GM23338 (cell line): ENCODE measurements at regions not wholly inside any gene's neighbourhood (a gene's known extent, or its start where the extent isn't known, plus 50 kb on each side); places are given as distances from the start of the nearest gene placed in this dataset.

Source experiments
- JUNB ChIP-seq: IDR thresholded peaks from one replicate; pipeline ENCODE4 v1.6.1; 2016; ENCODE audit warnings: antibody characterized with exemption; ENCODE audit not compliant: unreplicated experiment
- STAT1 ChIP-seq: IDR thresholded peaks from one replicate; pipeline ENCODE4 v1.6.1; 2016; ENCODE audit warnings: antibody characterized with exemption; ENCODE audit not compliant: unreplicated experiment
- ZNF114 ChIP-seq: fragments of 250-450 bp; sonication (Bioruptor Pico); IDR thresholded peaks from 2 replicates; pipeline ENCODE4 v1.5.0; 2020; ENCODE audit warnings: mild to moderate bottlenecking, moderate library complexity
- ZNF331 ChIP-seq: fragments of 250-450 bp; sonication (Bioruptor Pico); IDR thresholded peaks from 2 replicates; pipeline ENCODE4 v1.5.0; 2020; ENCODE audit warnings: low read depth, mild to moderate bottlenecking, moderate library complexity
- TF ChIP-seq, protein P1 (sequence below): fragments of 250-450 bp; sonication (Bioruptor Pico); IDR thresholded peaks from 2 replicates; pipeline ENCODE4 v1.5.0; 2020; ENCODE audit warnings: mild to moderate bottlenecking, moderate library complexity
- TF ChIP-seq, protein P2 (sequence below): IDR thresholded peaks from 2 replicates; pipeline ENCODE4 v1.6.1; 2016; ENCODE audit warnings: antibody characterized with exemption
- TF ChIP-seq, protein P3 (sequence below): IDR thresholded peaks from one replicate; pipeline ENCODE4 v1.6.1; 2018; ENCODE audit warnings: antibody characterized with exemption; ENCODE audit not compliant: unreplicated experiment

DNA sequence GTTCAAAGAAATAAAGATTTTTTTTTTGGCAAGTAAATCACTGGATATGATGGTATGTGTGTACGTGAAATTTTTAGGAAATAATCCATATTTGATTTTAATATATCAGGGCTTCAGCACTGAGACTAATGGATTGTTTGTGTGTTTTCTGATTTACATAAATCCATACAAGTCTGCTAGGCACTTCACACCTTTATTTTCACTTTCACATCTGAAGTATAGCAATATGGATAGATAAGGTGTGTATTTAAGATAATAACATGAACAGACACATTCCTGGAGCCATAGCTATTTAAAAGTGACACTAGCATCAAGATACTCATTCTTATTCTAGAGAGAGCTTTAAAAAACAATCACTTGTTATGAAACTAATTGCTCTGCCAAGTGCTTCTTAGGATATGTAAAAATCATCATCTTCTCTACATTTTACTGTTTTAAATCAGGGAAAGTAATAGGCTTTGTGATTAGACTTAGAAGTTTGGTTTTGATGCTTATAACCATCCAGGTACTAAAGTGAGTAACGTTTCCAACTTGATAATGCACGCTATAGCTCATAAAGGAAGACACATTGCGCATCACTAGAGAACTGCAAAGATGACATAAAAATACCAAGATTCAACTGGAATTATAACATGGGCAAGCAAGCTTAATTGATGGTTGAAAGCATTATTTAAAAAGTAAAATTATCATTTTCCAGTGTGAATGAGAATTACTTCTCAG, 208.9 kb downstream of the ZEB2 start (continued):
- TF ChIP-seq, protein P1, sequence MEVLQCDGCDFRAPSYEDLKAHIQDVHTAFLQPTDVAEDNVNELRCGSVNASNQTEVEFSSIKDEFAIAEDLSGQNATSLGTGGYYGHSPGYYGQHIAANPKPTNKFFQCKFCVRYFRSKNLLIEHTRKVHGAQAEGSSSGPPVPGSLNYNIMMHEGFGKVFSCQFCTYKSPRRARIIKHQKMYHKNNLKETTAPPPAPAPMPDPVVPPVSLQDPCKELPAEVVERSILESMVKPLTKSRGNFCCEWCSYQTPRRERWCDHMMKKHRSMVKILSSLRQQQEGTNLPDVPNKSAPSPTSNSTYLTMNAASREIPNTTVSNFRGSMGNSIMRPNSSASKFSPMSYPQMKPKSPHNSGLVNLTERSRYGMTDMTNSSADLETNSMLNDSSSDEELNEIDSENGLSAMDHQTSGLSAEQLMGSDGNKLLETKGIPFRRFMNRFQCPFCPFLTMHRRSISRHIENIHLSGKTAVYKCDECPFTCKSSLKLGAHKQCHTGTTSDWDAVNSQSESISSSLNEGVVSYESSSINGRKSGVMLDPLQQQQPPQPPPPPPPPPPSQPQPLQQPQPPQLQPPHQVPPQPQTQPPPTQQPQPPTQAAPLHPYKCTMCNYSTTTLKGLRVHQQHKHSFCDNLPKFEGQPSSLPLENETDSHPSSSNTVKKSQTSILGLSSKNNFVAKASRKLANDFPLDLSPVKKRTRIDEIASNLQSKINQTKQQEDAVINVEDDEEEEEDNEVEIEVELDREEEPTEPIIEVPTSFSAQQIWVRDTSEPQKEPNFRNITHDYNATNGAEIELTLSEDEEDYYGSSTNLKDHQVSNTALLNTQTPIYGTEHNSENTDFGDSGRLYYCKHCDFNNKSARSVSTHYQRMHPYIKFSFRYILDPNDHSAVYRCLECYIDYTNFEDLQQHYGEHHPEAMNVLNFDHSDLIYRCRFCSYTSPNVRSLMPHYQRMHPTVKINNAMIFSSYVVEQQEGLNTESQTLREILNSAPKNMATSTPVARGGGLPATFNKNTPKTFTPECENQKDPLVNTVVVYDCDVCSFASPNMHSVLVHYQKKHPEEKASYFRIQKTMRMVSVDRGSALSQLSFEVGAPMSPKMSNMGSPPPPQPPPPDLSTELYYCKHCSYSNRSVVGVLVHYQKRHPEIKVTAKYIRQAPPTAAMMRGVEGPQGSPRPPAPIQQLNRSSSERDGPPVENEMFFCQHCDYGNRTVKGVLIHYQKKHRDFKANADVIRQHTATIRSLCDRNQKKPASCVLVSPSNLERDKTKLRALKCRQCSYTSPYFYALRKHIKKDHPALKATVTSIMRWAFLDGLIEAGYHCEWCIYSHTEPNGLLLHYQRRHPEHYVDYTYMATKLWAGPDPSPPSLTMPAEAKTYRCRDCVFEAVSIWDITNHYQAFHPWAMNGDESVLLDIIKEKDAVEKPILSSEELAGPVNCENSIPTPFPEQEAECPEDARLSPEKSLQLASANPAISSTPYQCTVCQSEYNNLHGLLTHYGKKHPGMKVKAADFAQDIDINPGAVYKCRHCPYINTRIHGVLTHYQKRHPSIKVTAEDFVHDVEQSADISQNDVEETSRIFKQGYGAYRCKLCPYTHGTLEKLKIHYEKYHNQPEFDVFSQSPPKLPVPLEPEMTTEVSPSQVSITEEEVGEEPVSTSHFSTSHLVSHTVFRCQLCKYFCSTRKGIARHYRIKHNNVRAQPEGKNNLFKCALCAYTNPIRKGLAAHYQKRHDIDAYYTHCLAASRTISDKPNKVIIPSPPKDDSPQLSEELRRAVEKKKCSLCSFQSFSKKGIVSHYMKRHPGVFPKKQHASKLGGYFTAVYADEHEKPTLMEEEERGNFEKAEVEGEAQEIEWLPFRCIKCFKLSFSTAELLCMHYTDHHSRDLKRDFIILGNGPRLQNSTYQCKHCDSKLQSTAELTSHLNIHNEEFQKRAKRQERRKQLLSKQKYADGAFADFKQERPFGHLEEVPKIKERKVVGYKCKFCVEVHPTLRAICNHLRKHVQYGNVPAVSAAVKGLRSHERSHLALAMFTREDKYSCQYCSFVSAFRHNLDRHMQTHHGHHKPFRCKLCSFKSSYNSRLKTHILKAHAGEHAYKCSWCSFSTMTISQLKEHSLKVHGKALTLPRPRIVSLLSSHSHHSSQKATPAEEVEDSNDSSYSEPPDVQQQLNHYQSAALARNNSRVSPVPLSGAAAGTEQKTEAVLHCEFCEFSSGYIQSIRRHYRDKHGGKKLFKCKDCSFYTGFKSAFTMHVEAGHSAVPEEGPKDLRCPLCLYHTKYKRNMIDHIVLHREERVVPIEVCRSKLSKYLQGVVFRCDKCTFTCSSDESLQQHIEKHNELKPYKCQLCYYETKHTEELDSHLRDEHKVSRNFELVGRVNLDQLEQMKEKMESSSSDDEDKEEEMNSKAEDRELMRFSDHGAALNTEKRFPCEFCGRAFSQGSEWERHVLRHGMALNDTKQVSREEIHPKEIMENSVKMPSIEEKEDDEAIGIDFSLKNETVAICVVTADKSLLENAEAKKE = no peak
- TF ChIP-seq ZNF114 (CRISPR knock-in tag) = no peak
- no peak for TF ChIP-seq JUNB
- TF ChIP-seq ZNF331 (CRISPR knock-in tag) = no peak
- TF ChIP-seq, protein P2, sequence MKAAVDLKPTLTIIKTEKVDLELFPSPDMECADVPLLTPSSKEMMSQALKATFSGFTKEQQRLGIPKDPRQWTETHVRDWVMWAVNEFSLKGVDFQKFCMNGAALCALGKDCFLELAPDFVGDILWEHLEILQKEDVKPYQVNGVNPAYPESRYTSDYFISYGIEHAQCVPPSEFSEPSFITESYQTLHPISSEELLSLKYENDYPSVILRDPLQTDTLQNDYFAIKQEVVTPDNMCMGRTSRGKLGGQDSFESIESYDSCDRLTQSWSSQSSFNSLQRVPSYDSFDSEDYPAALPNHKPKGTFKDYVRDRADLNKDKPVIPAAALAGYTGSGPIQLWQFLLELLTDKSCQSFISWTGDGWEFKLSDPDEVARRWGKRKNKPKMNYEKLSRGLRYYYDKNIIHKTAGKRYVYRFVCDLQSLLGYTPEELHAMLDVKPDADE = no peak
- TF ChIP-seq STAT1 = no peak
- TF ChIP-seq, protein P3, sequence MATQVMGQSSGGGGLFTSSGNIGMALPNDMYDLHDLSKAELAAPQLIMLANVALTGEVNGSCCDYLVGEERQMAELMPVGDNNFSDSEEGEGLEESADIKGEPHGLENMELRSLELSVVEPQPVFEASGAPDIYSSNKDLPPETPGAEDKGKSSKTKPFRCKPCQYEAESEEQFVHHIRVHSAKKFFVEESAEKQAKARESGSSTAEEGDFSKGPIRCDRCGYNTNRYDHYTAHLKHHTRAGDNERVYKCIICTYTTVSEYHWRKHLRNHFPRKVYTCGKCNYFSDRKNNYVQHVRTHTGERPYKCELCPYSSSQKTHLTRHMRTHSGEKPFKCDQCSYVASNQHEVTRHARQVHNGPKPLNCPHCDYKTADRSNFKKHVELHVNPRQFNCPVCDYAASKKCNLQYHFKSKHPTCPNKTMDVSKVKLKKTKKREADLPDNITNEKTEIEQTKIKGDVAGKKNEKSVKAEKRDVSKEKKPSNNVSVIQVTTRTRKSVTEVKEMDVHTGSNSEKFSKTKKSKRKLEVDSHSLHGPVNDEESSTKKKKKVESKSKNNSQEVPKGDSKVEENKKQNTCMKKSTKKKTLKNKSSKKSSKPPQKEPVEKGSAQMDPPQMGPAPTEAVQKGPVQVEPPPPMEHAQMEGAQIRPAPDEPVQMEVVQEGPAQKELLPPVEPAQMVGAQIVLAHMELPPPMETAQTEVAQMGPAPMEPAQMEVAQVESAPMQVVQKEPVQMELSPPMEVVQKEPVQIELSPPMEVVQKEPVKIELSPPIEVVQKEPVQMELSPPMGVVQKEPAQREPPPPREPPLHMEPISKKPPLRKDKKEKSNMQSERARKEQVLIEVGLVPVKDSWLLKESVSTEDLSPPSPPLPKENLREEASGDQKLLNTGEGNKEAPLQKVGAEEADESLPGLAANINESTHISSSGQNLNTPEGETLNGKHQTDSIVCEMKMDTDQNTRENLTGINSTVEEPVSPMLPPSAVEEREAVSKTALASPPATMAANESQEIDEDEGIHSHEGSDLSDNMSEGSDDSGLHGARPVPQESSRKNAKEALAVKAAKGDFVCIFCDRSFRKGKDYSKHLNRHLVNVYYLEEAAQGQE = no peak
